ENCODE measurements at regions not wholly inside any gene's neighbourhood (a gene's known extent, or its start where the extent isn't known, plus 50 kb on each side); places are given as distances from the start of the nearest gene placed in this dataset.
"Not testable (repeated sequence)": the region's sequence is repeated elsewhere in the genome, so short reads cannot be mapped to it uniquely, and the experiment has no call there.

DNA sequence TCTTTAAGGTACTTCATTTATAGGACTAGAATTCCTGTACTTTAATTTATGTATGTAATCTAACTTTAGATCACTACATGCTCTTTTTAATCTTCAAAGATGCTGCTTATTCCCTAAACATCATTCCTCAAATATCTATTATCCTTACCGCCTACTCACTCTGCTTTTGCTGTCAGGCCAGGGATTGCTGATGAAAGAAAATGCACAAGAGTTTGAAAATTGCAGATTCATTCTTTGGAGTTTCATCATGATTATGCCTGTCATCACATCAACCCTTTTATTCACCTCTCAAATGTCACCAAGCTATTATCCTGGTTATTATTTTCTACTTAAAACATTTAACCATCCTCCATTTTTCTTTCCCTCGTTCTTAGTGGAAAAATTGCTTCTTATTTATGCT lies 802.7 kb downstream of the METTL15 start:
- H3K9me3 Mint-ChIP-seq, result peaks cover 0 to 10% (median 0%) of the 10 kb centered on the region in 7 donors
- H3K36me3 Mint-ChIP-seq, result no peaks in the 10 kb centered on the region

DNA sequence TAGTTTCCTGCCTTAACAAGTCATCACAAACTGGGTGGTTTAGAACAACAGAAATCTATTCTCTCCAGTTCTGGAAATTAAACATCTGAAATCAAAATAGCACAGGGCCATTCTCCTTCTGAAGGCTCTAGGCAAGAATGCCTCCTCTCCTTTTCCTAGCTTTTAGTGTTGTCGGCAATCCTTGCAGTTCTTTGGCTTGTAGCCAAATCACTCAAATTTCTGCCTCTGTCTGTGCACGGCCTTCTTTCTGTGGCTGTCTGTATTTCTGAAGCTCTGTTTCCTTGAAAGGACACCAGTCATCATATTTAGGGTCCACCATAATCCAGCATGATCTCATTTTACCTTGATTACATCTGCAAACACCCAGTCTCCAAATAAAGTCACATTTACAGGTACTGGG lies 795.5 kb downstream of the METTL15 start:
- Mint-ChIP-seq H3K4me1 (no peaks in the 10 kb centered on the region), H3K4me3 (no peak overlapping the region), H3K27me3 (no peaks in the 10 kb centered on the region), H3K36me3 (no peaks in the 10 kb centered on the region), H3K9me3 (peaks cover 0 to 6% (median 0%) of the 10 kb centered on the region in 7 donors), H3K27ac (no peak overlapping the region)
- ATAC-seq (ENCODE audit: low read depth in 2 of 2) (no peak), DNase-seq (no peak)

More for the DNA sequence above, 802.7 kb downstream of the METTL15 start:
- Mint-ChIP-seq H3K27me3 (no peaks in the 10 kb centered on the region), H3K27ac (no peak overlapping the region), H3K4me3 (no peak overlapping the region), H3K4me1 (no peaks in the 10 kb centered on the region)
- DNase-seq, result no peak
- no peak for ATAC-seq (ENCODE audit: low read depth in 2 of 2)

DNA sequence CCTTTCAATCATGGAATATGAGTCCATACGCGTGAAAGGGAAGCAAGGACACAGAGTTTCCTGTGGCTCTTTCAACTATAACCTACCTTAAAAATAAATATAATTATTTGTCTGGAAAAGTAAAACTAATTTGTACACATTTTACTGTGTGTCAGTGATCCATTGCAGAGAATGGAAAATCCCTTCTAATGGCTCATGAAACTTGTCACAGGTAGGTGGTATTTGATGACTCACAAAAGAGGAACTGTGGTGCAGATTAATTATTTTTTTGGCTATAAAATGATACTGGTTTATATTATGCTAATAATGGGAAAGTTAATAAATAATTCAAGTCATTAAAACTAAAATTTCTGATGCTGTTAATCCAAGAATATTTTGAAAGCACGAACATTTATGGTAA lies 792.2 kb downstream of the METTL15 start:
- DNase-seq, result no peak
- Mint-ChIP-seq H3K27ac (no peak overlapping the region), H3K4me3 (no peak overlapping the region), H3K27me3 (no peaks in the 10 kb centered on the region), H3K4me1 (no peaks in the 10 kb centered on the region), H3K36me3 (no peaks in the 10 kb centered on the region), H3K9me3 (peaks cover 0 to 4% (median 0%) of the 10 kb centered on the region in 7 donors)
- ATAC-seq (ENCODE audit: low read depth in 2 of 2), result no peak

DNA sequence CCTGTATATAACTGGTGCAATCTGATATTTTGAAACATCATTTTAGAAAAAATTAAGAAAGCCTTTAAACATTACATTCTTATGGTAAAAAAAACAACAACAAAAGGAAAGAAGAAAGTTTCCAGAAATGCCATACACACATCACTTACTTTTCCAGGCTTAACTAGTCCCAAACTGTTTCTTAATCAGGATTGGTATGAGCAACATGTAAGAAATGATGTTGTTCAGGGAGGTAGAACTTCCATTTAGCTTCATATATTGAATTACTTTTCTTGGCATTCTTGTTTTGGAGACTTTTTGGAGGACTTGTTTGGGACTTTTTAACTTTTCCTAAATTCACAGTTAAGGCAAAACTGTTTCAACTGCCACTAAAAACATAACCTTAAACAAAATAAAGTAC lies 791.5 kb downstream of the METTL15 start:
- Mint-ChIP-seq H3K27ac (no peak overlapping the region), H3K9me3 (peaks cover 0 to 4% (median 0%) of the 10 kb centered on the region in 7 donors), H3K4me3 (no peak overlapping the region), H3K36me3 (no peaks in the 10 kb centered on the region), H3K4me1 (no peaks in the 10 kb centered on the region), H3K27me3 (no peaks in the 10 kb centered on the region)
- ATAC-seq (ENCODE audit: low read depth in 2 of 2), result no peak
- no peak for DNase-seq

DNA sequence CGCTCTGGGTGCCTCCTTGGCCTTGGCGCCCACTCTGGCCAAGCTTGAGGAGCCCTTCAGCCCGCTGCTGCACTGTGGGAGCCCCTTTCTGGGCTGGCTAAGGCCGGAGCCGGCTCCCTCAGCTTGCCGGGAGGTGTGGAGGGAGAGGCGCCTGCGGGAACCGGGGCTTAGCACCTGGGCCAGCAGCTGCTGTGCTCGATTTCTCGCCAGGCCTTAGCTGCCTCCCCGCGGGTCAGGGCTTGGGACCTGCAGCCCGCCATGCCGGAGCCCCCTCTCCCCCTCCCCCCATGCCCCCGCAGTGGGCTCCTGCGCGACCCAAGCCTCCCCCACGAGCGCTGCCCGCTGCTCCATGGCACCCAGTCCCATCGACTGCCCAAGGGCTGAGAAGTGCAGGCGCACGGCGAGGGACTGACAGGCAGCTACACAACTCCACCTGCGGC lies 782.4 kb downstream of the METTL15 start:
- not testable (repeated sequence) for H3K36me3 Mint-ChIP-seq; H3K4me3 Mint-ChIP-seq; ATAC-seq (ENCODE audit: low read depth in 2 of 2); H3K4me1 Mint-ChIP-seq; DNase-seq; H3K27me3 Mint-ChIP-seq; H3K27ac Mint-ChIP-seq
- peaks cover 4 to 10% (median 7%) of the 10 kb centered on the region in 7 donors for H3K9me3 Mint-ChIP-seq

DNA sequence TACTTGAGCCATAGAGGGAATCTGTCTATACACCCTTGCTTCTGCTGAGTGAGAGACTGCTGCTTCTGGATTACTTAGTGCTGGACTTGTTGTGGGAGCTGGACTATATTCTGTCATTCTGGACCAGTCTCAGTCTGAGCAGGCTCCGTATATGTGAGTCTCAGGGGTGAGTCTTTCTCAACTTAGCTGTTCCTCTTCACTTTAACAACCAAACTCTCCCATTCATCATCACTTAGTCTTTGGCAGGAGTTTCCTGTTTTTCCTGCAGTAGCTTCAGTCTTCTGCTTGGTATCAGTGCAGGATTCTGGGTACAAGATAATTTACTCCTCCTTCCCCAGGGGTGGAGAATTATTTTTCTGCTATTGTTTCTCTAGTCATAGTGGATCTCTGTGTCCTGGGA lies 779.5 kb downstream of the METTL15 start:
- Mint-ChIP-seq H3K27ac (no peak overlapping the region), H3K4me1 (no peaks in the 10 kb centered on the region), H3K27me3 (no peaks in the 10 kb centered on the region), H3K36me3 (no peaks in the 10 kb centered on the region), H3K4me3 (no peak overlapping the region), H3K9me3 (peaks cover 5 to 17% (median 9%) of the 10 kb centered on the region in 7 donors)
- ATAC-seq (ENCODE audit: low read depth in 2 of 2) (no peak), DNase-seq (no peak)

DNA sequence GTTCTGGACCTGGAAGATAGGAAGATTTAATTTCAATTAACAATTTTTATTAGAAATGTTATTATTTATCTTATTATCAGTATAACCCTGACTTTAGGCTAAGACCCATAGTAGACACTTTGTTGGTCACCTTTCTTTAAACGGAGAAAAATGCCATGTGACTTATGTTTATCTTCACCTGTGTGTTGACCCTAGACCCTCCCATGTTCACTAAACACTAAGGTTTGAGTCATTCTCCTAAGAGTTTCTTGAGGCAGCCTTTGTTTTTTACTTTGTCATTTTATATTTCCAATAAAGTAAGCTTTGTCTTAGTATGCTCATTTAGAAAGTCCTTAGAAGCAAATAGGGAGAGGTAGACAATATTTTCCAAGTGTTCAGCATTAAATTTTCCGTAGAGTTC lies 771.7 kb downstream of the METTL15 start:
- DNase-seq (no peak), ATAC-seq (ENCODE audit: low read depth in 2 of 2) (no peak)
- H3K4me1 Mint-ChIP-seq, result no peaks in the 10 kb centered on the region
- no peak overlapping the region for H3K4me3 Mint-ChIP-seq
- no peaks in the 10 kb centered on the region for H3K27me3 Mint-ChIP-seq
- H3K9me3 Mint-ChIP-seq, result peaks cover 0 to 11% (median 8%) of the 10 kb centered on the region in 7 donors
- H3K27ac Mint-ChIP-seq, result no peak overlapping the region
- no peaks in the 10 kb centered on the region for H3K36me3 Mint-ChIP-seq

DNA sequence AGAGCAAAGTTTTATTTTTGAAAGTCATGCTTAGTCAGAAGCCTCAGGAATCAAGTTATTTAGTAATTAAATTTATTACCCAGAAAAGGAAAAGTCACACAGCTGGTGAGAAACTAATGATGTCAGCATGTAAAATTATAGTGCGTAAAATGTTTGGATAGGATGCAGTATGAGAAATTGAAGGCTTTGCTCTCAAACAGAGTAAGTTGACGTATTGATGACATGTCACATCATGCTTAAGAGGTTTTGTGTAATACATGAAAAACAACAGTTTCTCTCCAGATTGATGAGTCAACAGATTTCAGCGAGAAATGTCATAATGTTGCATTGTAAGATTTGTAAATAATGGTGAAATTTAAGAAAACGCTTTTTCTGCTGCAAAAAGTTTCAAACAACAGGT lies 769.8 kb downstream of the METTL15 start:
- H3K9me3 Mint-ChIP-seq, result peaks cover 0 to 6% (median 0%) of the 10 kb centered on the region in 7 donors
- H3K27ac Mint-ChIP-seq, result no peak overlapping the region
- DNase-seq, result no peak
- H3K36me3 Mint-ChIP-seq, result no peaks in the 10 kb centered on the region
- no peak for ATAC-seq (ENCODE audit: low read depth in 2 of 2)
- no peak overlapping the region for H3K4me3 Mint-ChIP-seq
- no peaks in the 10 kb centered on the region for H3K4me1 Mint-ChIP-seq
- H3K27me3 Mint-ChIP-seq, result no peaks in the 10 kb centered on the region

DNA sequence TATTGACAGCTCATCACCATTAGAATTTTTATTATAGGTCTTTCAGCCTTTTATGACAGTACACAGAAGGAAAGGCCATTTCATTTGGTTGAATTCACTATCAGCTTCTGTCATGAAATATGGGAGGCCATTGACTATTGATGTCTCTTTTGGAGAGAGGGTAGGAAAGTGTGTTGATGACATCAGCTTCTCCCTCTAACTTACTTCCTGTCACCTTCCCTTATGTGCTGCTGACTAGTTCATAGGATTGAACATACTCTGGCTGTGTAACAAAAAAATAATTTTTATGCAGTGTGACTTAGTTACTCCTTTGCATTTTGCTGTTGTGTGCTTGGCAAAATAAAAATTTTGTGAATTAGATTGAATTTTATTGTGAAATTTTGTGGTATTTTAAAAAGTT lies 769.2 kb downstream of the METTL15 start:
- H3K36me3 Mint-ChIP-seq, result no peaks in the 10 kb centered on the region

DNA sequence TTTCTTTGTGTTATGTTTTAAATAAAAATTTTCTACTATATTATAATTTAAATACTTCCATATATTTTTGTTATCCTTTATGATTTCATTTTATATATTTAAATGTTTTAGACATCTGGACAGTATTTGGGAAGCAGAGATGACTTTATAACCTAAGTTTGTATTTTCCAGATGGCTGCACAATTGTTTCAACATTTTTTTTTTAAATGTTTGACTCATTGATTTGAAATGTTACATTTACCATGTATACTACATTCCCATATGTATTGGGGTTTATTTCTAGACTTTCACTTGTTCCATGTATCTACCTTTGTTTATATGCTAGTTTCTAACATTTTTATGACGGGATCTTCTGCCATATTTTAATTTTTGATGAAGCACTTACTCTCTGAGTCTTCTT lies 766.5 kb downstream of the METTL15 start:
- Mint-ChIP-seq H3K27me3 (no peaks in the 10 kb centered on the region), H3K27ac (no peak overlapping the region), H3K4me3 (no peak overlapping the region), H3K9me3 (peaks cover 0 to 10% (median 0%) of the 10 kb centered on the region in 7 donors), H3K4me1 (no peaks in the 10 kb centered on the region), H3K36me3 (no peaks in the 10 kb centered on the region)
- DNase-seq (no peak), ATAC-seq (ENCODE audit: low read depth in 2 of 2) (no peak)

More for the DNA sequence above, 769.2 kb downstream of the METTL15 start:
- H3K9me3 Mint-ChIP-seq, result peaks cover 0 to 3% (median 0%) of the 10 kb centered on the region in 7 donors
- H3K27ac Mint-ChIP-seq, result no peak overlapping the region
- no peak for ATAC-seq (ENCODE audit: low read depth in 2 of 2)
- H3K4me3 Mint-ChIP-seq, result no peak overlapping the region
- H3K27me3 Mint-ChIP-seq, result no peaks in the 10 kb centered on the region
- H3K4me1 Mint-ChIP-seq, result no peaks in the 10 kb centered on the region
- no peak for DNase-seq

DNA sequence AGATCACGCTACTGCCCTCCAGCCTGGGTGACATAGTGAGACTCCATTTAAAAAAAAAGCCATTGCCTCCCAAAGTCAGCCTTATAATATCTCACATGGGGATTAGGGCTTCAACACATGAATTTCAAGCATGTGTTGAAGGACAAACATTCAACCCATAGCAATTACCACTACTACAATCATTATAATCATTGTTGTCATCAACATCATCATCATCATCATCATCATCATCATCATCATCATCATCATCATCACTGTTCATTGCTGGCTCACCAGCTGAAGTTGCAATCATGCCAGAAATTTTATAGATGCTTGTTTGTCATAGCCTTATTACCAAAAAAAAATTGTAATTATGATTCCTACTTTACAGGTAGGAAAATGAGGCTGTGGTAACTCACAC lies 762.9 kb downstream of the METTL15 start:
- Mint-ChIP-seq H3K9me3 (peaks cover 0 to 10% (median 2%) of the 10 kb centered on the region in 7 donors), H3K4me3 (no peak overlapping the region), H3K27me3 (no peaks in the 10 kb centered on the region), H3K27ac (no peak overlapping the region), H3K36me3 (no peaks in the 10 kb centered on the region), H3K4me1 (no peaks in the 10 kb centered on the region)
- DNase-seq (no peak), ATAC-seq (ENCODE audit: low read depth in 2 of 2) (no peak)

DNA sequence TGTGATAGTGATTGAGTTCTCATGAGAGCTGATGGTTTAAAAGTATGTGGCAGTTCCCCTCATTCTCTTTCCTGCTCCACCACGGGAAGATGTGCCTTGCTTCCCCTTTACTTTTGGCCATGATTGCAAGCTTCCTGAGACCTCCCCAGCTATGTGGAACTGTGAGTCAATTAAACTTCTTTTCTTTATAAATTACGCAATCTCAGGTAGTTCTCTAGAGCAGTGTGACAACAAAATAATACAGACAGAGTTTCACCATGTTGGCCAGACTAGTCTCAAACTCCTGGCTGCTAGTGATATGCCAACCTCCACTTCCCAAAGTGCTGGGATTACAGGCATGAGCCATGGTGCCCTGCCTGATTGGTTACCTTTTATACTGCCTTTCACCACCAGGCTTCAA lies 755.2 kb downstream of the METTL15 start:
- Mint-ChIP-seq H3K27me3 (no peaks in the 10 kb centered on the region), H3K27ac (no peak overlapping the region), H3K36me3 (no peaks in the 10 kb centered on the region), H3K4me1 (no peaks in the 10 kb centered on the region), H3K9me3 (peaks cover 0 to 14% (median 7%) of the 10 kb centered on the region in 7 donors), H3K4me3 (no peak overlapping the region)
- no peak for ATAC-seq (ENCODE audit: low read depth in 2 of 2)
- no peak for DNase-seq

DNA sequence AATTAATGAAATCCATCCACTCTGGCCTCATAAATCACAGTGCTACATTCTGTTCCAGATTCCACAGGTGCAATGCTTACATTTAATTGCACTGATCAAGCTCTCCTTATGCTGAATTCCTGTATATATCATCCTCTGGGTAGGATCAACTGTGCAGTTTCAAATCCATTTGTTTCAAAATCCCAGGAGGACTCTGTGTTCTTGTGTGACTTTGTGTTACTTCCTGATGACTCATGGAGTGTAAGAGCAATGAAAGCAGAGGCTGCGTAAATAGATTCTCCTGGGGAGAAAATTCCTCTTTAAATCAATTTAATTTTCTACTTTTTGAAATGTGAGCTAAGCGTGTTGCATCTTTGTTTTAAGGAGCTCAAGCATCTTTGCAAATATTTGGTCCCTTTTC lies 752.7 kb downstream of the METTL15 start:
- H3K27me3 Mint-ChIP-seq, result no peaks in the 10 kb centered on the region
- H3K4me1 Mint-ChIP-seq, result no peaks in the 10 kb centered on the region
- H3K27ac Mint-ChIP-seq, result no peak overlapping the region
- no peaks in the 10 kb centered on the region for H3K36me3 Mint-ChIP-seq
- ATAC-seq (ENCODE audit: low read depth in 2 of 2) (no peak), DNase-seq (no peak)
- no peak overlapping the region for H3K4me3 Mint-ChIP-seq
- H3K9me3 Mint-ChIP-seq, result peaks cover 4 to 22% (median 15%) of the 10 kb centered on the region in 7 donors

DNA sequence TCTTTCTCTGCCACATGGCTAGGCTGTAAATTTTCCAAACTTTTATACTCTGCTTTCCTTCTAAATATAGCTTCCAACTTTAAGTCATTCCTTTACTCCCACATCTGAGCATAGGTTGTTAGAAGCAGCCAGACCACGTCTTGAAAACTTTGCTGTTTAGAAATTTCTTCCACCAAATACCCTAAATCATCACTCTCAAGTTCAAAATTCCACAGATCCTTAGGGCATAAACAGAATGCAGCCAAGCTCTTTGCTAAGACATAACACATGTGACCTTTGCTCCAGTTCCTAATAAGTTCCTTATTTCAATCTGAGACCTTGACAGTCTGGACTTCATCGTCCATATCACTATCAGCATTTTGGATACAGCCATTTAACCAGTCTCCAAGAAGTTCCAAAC lies 749.9 kb downstream of the METTL15 start:
- Mint-ChIP-seq H3K4me1 (no peaks in the 10 kb centered on the region), H3K36me3 (no peaks in the 10 kb centered on the region), H3K4me3 (no peak overlapping the region), H3K27ac (no peak overlapping the region), H3K27me3 (no peaks in the 10 kb centered on the region), H3K9me3 (peaks cover 4 to 22% (median 15%) of the 10 kb centered on the region in 7 donors)
- no peak for DNase-seq
- no peak for ATAC-seq (ENCODE audit: low read depth in 2 of 2)

DNA sequence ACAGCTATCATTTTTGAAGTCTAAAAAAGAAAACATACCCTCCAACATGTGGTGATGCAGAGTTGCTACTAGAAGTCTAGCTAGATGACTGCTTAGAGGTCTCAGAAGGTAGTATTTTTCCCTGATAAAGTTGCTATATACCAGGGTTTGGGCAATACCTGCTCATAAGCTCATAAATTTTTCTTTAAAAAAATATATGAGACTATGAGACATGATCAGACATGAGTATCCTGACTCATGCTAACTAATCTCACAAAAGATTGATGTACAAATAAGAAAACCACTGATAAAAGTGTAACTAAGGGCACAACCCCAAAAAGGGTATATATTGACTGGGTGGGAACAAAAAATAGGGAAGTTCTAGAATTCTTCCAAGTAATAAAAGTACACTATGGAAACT lies 740.9 kb downstream of the METTL15 start:
- ATAC-seq (ENCODE audit: low read depth in 2 of 2) (no peak), DNase-seq (no peak)
- H3K4me3 Mint-ChIP-seq, result no peak overlapping the region
- no peaks in the 10 kb centered on the region for H3K27me3 Mint-ChIP-seq
- no peaks in the 10 kb centered on the region for H3K4me1 Mint-ChIP-seq
- no peaks in the 10 kb centered on the region for H3K36me3 Mint-ChIP-seq
- peaks cover 0 to 13% (median 7%) of the 10 kb centered on the region in 7 donors for H3K9me3 Mint-ChIP-seq
- no peak overlapping the region for H3K27ac Mint-ChIP-seq
